ENCODE measurements at regions not wholly inside any gene's neighbourhood (a gene's known extent, or its start where the extent isn't known, plus 50 kb on each side); places are given as distances from the start of the nearest gene placed in this dataset.

DNA sequence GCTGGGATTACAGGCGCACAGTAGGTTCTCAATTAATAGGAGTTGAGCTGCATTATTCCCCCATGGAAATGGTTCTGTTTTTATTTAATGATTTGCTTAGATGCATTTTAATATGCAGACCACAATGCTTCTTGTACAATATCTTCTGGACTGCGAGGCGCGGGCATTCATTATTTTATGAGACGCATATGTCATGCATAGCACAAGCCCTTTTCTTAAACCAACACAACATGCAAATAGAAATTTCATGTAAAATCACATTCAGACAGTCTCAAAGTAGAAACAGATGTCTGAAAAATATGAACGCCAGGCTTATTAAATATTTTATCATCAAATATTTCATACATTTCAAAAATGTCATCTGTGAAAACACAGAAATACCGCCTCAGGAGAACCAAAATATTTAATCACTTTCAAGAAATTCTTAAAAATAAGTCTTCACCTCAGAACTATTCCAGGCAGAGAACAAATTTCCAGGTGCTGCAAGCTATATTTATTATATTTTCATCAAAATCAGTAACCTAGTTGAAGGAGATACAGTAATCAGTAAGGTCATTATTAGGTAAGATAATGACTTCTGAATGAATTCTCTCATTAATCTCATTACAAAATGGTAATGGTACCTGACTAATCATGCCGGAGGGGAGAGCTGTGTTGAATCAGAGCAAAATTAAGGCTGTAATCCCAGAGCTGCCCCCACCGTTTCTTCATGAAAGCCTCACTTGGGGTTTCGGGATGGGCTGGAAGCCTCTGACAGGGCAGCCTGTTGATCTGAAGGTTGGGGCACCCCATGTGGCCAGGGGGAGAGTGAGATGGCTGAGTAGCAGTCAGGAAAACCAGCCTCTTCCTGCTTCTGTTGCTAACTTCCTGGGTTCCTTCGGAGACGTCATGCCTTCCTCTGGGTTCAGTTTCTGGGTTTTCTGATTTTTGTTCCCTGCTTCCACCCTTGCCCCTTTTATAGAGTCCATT lies 133.9 kb upstream of the ZNF618 start:
- Histone ChIP-seq H3K9me2 (replicated peaks; ENCODE audit: low read depth, low read length) (no peaks in the 10 kb centered on the region), H3F3A (ENCODE audit: low read depth) (no peaks in the 10 kb centered on the region), H3K9ac (ENCODE audit: low read depth, low read length, poor library complexity, severe bottlenecking) (no peak overlapping the region), H3K36me3 (ENCODE audit: insufficient read depth, low read length) (no peaks in the 10 kb centered on the region), H3K27me3 (ENCODE audit: insufficient read depth, low read length, poor library complexity, severe bottlenecking) (no peaks in the 10 kb centered on the region), H3K4me1 (ENCODE audit: insufficient read depth, low read length, poor library complexity, severe bottlenecking) (no peaks in the 10 kb centered on the region), H4K20me1 (ENCODE audit: insufficient read depth, low read length, poor library complexity, severe bottlenecking) (no peaks in the 10 kb centered on the region), H3K4me3 (ENCODE audit: low read length, poor library complexity, severe bottlenecking) (no peak overlapping the region), H3K4me2 (ENCODE audit: low read depth, low read length, poor library complexity, severe bottlenecking) (no peak overlapping the region), H3K79me2 (ENCODE audit: insufficient read depth, low read length) (no peaks in the 10 kb centered on the region), H2AFZ (ENCODE audit: low read length) (no peak overlapping the region), H3K9me3 (ENCODE audit: insufficient read depth, low read depth, low read length) (no peaks in the 10 kb centered on the region)
- TF ChIP-seq, protein P1, sequence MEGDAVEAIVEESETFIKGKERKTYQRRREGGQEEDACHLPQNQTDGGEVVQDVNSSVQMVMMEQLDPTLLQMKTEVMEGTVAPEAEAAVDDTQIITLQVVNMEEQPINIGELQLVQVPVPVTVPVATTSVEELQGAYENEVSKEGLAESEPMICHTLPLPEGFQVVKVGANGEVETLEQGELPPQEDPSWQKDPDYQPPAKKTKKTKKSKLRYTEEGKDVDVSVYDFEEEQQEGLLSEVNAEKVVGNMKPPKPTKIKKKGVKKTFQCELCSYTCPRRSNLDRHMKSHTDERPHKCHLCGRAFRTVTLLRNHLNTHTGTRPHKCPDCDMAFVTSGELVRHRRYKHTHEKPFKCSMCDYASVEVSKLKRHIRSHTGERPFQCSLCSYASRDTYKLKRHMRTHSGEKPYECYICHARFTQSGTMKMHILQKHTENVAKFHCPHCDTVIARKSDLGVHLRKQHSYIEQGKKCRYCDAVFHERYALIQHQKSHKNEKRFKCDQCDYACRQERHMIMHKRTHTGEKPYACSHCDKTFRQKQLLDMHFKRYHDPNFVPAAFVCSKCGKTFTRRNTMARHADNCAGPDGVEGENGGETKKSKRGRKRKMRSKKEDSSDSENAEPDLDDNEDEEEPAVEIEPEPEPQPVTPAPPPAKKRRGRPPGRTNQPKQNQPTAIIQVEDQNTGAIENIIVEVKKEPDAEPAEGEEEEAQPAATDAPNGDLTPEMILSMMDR (conservative IDR thresholded peaks at IDR 0.05; ENCODE audit: low read length): no peak
- no peak for TF ChIP-seq EZH2phosphoT487 (IDR thresholded peaks at IDR 0.05; ENCODE audit: borderline replicate concordance)

DNA sequence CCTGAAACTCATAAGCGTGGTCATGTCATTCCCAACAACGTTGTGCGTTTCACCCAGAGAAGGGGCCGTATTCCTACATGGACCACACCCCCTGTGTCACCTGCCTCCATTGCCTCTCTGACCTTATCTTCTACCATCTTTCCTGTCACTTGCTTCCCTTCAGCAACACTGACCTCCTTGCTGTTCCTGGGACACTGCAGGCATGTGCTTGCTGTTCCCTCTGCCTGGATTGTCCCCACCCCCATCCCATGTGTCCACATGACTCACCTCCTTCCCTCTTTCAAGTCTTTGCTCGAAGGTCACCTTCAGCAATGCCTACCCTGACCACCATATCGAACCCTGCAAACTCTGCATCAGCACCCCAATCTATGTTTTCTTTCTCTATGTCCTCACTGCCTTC lies 133.2 kb upstream of the ZNF618 start:
- Histone ChIP-seq H3K27me3 (ENCODE audit: insufficient read depth, low read length, poor library complexity, severe bottlenecking) (no peaks in the 10 kb centered on the region), H3K9me3 (ENCODE audit: insufficient read depth, low read depth, low read length) (no peaks in the 10 kb centered on the region), H3K36me3 (ENCODE audit: insufficient read depth, low read length) (no peaks in the 10 kb centered on the region), H3F3A (ENCODE audit: low read depth) (no peaks in the 10 kb centered on the region), H3K79me2 (ENCODE audit: insufficient read depth, low read length) (no peaks in the 10 kb centered on the region), H4K20me1 (ENCODE audit: insufficient read depth, low read length, poor library complexity, severe bottlenecking) (no peaks in the 10 kb centered on the region), H2AFZ (ENCODE audit: low read length) (no peak overlapping the region), H3K4me2 (ENCODE audit: low read depth, low read length, poor library complexity, severe bottlenecking) (no peak overlapping the region), H3K9ac (ENCODE audit: low read depth, low read length, poor library complexity, severe bottlenecking) (no peak overlapping the region), H3K4me1 (ENCODE audit: insufficient read depth, low read length, poor library complexity, severe bottlenecking) (no peaks in the 10 kb centered on the region), H3K9me2 (replicated peaks; ENCODE audit: low read depth, low read length) (no peaks in the 10 kb centered on the region), H3K4me3 (ENCODE audit: low read length, poor library complexity, severe bottlenecking) (no peak overlapping the region)
- TF ChIP-seq EZH2phosphoT487 (IDR thresholded peaks at IDR 0.05; ENCODE audit: borderline replicate concordance): no peak
- TF ChIP-seq, protein P1 (conservative IDR thresholded peaks at IDR 0.05; ENCODE audit: low read length): no peak

DNA sequence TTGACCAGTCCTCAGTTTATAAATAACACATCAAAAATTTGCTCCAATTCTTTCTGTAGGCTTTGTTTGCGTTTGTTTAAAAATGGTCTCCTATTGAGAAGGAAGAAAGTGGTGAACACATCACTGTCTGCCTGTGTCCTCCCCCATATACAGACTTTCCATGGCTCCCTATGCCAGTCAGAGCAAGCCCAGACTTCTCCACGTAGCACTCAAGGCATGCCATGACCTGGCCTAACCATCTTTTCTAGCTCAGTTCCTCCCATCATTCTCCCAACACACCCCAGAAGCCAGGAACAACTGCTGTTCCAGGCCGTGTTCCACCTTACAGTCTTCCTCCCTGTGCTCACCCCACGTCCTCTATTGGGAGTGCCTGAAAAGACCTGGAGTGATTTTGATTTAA lies 129.6 kb upstream of the ZNF618 start:
- no peaks in the 10 kb centered on the region for H3K4me1 ChIP-seq (ENCODE audit: insufficient read depth, low read length, poor library complexity, severe bottlenecking)
- H3K79me2 ChIP-seq (ENCODE audit: insufficient read depth, low read length): no peaks in the 10 kb centered on the region
- H2AFZ ChIP-seq (ENCODE audit: low read length): no peak overlapping the region
- H3K36me3 ChIP-seq (ENCODE audit: insufficient read depth, low read length): no peaks in the 10 kb centered on the region
- no peaks in the 10 kb centered on the region for H3K9me3 ChIP-seq (ENCODE audit: insufficient read depth, low read depth, low read length)
- H3K27me3 ChIP-seq (ENCODE audit: insufficient read depth, low read length, poor library complexity, severe bottlenecking): no peaks in the 10 kb centered on the region
- no peaks in the 10 kb centered on the region for H3K9me2 ChIP-seq (replicated peaks; ENCODE audit: low read depth, low read length)
- no peak overlapping the region for H3K4me3 ChIP-seq (ENCODE audit: low read length, poor library complexity, severe bottlenecking)
- TF ChIP-seq, protein P1 (conservative IDR thresholded peaks at IDR 0.05; ENCODE audit: low read length): no peak
- TF ChIP-seq EZH2phosphoT487 (IDR thresholded peaks at IDR 0.05; ENCODE audit: borderline replicate concordance): no peak
- no peaks in the 10 kb centered on the region for H4K20me1 ChIP-seq (ENCODE audit: insufficient read depth, low read length, poor library complexity, severe bottlenecking)
- H3K4me2 ChIP-seq (ENCODE audit: low read depth, low read length, poor library complexity, severe bottlenecking): no peak overlapping the region
- no peak overlapping the region for H3K9ac ChIP-seq (ENCODE audit: low read depth, low read length, poor library complexity, severe bottlenecking)
- H3F3A ChIP-seq (ENCODE audit: low read depth): no peaks in the 10 kb centered on the region
